ENCODE measurements at regions not wholly inside any gene's neighbourhood (a gene's known extent, or its start where the extent isn't known, plus 50 kb on each side); places are given as distances from the start of the nearest gene placed in this dataset.

GRCh38 chr11:37170311-37170710 lies 572.3 kb upstream of the RAG2 start:
- TF ChIP-seq CTCF (IDR thresholded peaks at IDR 0.05; ENCODE audit: insufficient read depth, low read length) (no peak), POLR2AphosphoS5 (IDR thresholded peaks at IDR 0.05; ENCODE audit: low read depth) (no peak)

Measured in HL-60 (cell line).